SK-N-SH treated with all-trans-retinoic acid at 6 μM for 48 hours (cell line): ENCODE measurements at regions not wholly inside any gene's neighbourhood (a gene's known extent, or its start where the extent isn't known, plus 50 kb on each side); places are given as distances from the start of the nearest gene placed in this dataset.
A peak's percentile ranks its signal among the peaks of the same experiment; 100 is the strongest.

Experiments used
- ATAC-seq: fragments of 200-7000 bp; cut with Tn5 transposase; 3 replicates; pipeline ENCODE4 v1.9.1; 2020; ENCODE audit warnings: mild to moderate bottlenecking, moderate library complexity
- ARNTL ChIP-seq: fragments of 450-650 bp; formaldehyde crosslinking; IDR thresholded peaks from 2 replicates; pipeline ENCODE4 v1.5.0; 2020; ENCODE audit warnings: low read depth, mild to moderate bottlenecking, moderate library complexity, borderline replicate concordance
- BACH2 ChIP-seq: fragments of 250-450 bp; sonication (Bioruptor Pico); IDR thresholded peaks from 2 replicates; pipeline ENCODE4 v1.9.0; 2021; ENCODE audit warnings: mild to moderate bottlenecking, borderline replicate concordance
- CSDC2 ChIP-seq: fragments of 250-450 bp; sonication (Bioruptor Pico); IDR thresholded peaks from 2 replicates; pipeline ENCODE4 v1.5.0; 2020; ENCODE audit warnings: mild to moderate bottlenecking, moderate library complexity
- CSRNP3 ChIP-seq: fragments of 250-450 bp; sonication (Bioruptor Pico); IDR thresholded peaks from 2 replicates; pipeline ENCODE4 v1.5.1; 2021; ENCODE audit warnings: mild to moderate bottlenecking, moderate library complexity
- ESRRG ChIP-seq: fragments of 250-450 bp; sonication (Bioruptor Pico); IDR thresholded peaks from 2 replicates; pipeline ENCODE4 v1.6.1; 2021; ENCODE audit warnings: mild to moderate bottlenecking
- GLIS3 ChIP-seq: fragments of 250-450 bp; sonication (Bioruptor Pico); IDR thresholded peaks from 2 replicates; pipeline ENCODE4 v1.5.0; 2020; ENCODE audit warnings: mild to moderate bottlenecking, moderate library complexity
- ISL1 ChIP-seq: fragments of 250-450 bp; sonication (Bioruptor Pico); IDR thresholded peaks from 2 replicates; pipeline ENCODE4 v2.1.2; 2022; ENCODE audit warnings: mild to moderate bottlenecking, moderate library complexity
- OSR1 ChIP-seq: fragments of 250-450 bp; sonication (Bioruptor Pico); IDR thresholded peaks from 2 replicates; pipeline ENCODE4 v1.8.0; 2022; ENCODE audit warnings: moderate library complexity, mild to moderate bottlenecking, inconsistent platforms
- PPARA ChIP-seq: fragments of 250-450 bp; sonication (Bioruptor Pico); IDR thresholded peaks from 2 replicates; pipeline ENCODE4 v1.5.0; 2020; ENCODE audit warnings: mild to moderate bottlenecking, borderline replicate concordance
- TCF4 ChIP-seq: fragments of 250-450 bp; sonication (Bioruptor Pico); IDR thresholded peaks from 2 replicates; pipeline ENCODE4 v1.8.0; 2021; ENCODE audit warnings: mild to moderate bottlenecking, moderate library complexity, borderline replicate concordance
- TOX ChIP-seq: fragments of 250-450 bp; sonication (Bioruptor Pico); IDR thresholded peaks from 2 replicates; pipeline ENCODE4 v1.8.0; 2021; ENCODE audit warnings: mild to moderate bottlenecking, moderate library complexity, borderline replicate concordance
- TSHZ2 ChIP-seq: fragments of 250-450 bp; sonication (Bioruptor Pico); IDR thresholded peaks from 2 replicates; pipeline ENCODE4 v1.5.0; 2020; ENCODE audit warnings: mild to moderate bottlenecking, moderate library complexity
- ZFP3 ChIP-seq: fragments of 250-450 bp; sonication (Bioruptor Pico); IDR thresholded peaks from 2 replicates; pipeline ENCODE4 v1.5.0; 2020; ENCODE audit warnings: mild to moderate bottlenecking, moderate library complexity
- ZFP30 ChIP-seq: fragments of 450-650 bp; formaldehyde crosslinking; IDR thresholded peaks from 2 replicates; pipeline ENCODE4 v1.5.0; 2022; ENCODE audit warnings: mild to moderate bottlenecking, moderate library complexity
- ZNF565 ChIP-seq: fragments of 450-650 bp; formaldehyde crosslinking; conservative IDR thresholded peaks from 2 replicates; pipeline ENCODE4 v1.5.0; 2020; ENCODE audit warnings: low read depth, mild to moderate bottlenecking, moderate library complexity
- ZNF70 ChIP-seq: fragments of 450-650 bp; formaldehyde crosslinking; IDR thresholded peaks from 2 replicates; pipeline ENCODE4 v1.5.0; 2020; ENCODE audit warnings: mild to moderate bottlenecking, moderate library complexity
- ZNF8 ChIP-seq: fragments of 450-650 bp; formaldehyde crosslinking; IDR thresholded peaks from 2 replicates; pipeline ENCODE4 v1.5.0; 2020; ENCODE audit warnings: mild to moderate bottlenecking, moderate library complexity
- TF ChIP-seq, protein P1 (sequence below): fragments of 250-450 bp; sonication (Bioruptor Pico); IDR thresholded peaks from 2 replicates; pipeline ENCODE4 v1.5.1; 2020; ENCODE audit warnings: low read depth, mild to moderate bottlenecking, moderate library complexity

- TF ChIP-seq TSHZ2 (CRISPR knock-in tag), result no peak
- no peak for TF ChIP-seq OSR1
- TF ChIP-seq ESRRG (CRISPR knock-in tag), result no peak
- no peak for TF ChIP-seq ARNTL (CRISPR knock-in tag)
- no peak for TF ChIP-seq ISL1 (CRISPR knock-in tag)
- TF ChIP-seq TOX (CRISPR knock-in tag), result no peak
- no peak for TF ChIP-seq TCF4 (CRISPR knock-in tag)
- TF ChIP-seq ZFP30, result no peak
- no peak for TF ChIP-seq CSDC2
- no peak for TF ChIP-seq CSRNP3
- TF ChIP-seq ZNF565 (CRISPR knock-in tag), result no peak
- TF ChIP-seq, all 23 proteins: peak for 0
Measured at GRCh38 chr9:82552784-82553183, 510.2 kb downstream of the RASEF start (continued).

DNA sequence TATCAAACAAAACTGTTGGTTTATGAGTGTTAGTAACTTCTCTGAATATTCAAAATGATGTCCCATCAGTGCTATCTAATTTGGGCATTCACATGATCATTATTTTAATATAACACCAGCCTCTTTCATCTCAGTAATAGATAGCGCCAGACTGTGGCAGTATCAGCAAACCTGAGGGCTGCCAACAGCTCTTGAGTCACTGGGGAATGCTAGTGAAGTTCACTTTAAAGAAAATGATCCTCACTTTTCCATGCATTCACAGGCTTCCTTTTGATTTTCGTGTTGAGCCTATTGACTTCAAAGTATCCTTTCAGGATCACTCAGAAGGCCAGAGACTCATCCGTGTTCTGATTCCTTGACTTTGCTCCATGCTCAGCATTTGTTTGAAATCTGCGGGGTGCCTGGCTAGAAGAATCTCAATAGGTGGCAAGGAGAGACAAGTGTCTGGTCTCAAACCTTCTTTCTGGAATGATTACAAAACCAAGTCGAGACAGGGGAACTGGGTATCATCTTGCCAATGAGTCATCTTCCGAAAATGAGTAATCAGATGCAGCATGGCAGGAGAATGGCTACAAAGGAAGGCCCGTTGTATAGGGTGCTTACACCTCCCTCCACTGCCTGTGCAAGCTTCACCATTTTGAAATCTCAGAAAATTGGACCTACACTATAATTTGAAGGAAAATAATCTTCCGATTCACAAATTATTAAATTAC is 509.1 kb downstream of the RASEF start:
- ATAC-seq, result peak; percentile 94

DNA sequence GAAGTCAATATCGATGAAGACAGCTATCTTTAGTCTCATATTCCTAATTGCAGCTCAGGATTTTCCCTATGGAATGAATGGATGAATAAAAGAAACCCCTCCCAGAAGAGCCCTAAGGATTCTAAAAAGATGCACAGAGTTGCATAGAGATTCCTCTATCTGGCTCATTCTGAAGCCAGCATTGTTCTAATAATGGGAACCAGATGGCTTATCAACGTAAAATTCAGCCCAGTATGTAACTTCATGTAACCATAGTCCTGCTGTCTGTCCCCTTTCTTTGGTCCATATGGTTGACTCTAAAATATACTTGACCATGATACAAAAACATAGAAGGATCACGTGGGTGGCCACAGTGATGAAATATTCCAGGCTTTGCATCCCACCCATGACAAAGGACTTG is 508.6 kb downstream of the RASEF start:
- peak; percentile 70 for ATAC-seq
- no peak for TF ChIP-seq CSRNP3
- no peak for TF ChIP-seq TCF4 (CRISPR knock-in tag)
- no peak for TF ChIP-seq CSDC2
- TF ChIP-seq, protein P1, sequence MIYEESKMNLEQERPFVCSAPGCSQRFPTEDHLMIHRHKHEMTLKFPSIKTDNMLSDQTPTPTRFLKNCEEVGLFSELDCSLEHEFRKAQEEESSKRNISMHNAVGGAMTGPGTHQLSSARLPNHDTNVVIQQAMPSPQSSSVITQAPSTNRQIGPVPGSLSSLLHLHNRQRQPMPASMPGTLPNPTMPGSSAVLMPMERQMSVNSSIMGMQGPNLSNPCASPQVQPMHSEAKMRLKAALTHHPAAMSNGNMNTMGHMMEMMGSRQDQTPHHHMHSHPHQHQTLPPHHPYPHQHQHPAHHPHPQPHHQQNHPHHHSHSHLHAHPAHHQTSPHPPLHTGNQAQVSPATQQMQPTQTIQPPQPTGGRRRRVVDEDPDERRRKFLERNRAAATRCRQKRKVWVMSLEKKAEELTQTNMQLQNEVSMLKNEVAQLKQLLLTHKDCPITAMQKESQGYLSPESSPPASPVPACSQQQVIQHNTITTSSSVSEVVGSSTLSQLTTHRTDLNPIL (CRISPR knock-in tag), result no peak
- TF ChIP-seq ZFP3, result no peak
- TF ChIP-seq, all 23 proteins: peak for 0

More for the DNA sequence above, 509.1 kb downstream of the RASEF start:
- TF ChIP-seq GLIS3 (CRISPR knock-in tag), result no peak
- TF ChIP-seq PPARA (CRISPR knock-in tag), result no peak
- TF ChIP-seq ISL1 (CRISPR knock-in tag), result peak; percentile 9; the same call in 1 of the 2 replicates
- no peak for TF ChIP-seq CSDC2
- no peak for TF ChIP-seq TOX (CRISPR knock-in tag)
- TF ChIP-seq, all 23 proteins: peak for 1

DNA sequence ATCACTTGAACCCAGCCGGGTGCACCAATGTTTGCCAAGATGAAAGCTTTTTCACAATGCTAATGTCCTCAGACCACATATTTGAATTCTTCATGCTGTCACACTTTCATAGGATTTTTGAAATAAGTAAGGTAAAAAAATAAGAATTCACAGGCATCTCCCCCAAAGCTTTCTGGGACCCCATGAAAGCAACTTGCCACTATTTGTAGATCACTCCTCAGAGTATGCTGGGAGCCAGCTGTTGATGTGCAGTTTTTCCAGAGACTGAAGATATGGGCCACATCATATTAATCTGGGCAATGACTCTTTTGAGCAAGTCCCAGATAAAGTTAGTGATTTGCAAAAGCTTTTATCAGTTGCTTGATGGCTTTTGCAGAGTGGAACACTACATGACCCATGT is 507.9 kb downstream of the RASEF start:
- no peak for ATAC-seq
- TF ChIP-seq, protein P1 (CRISPR knock-in tag), result no peak
- TF ChIP-seq CSDC2 (no peak), ISL1 (CRISPR knock-in tag) (no peak), PPARA (CRISPR knock-in tag) (no peak), BACH2 (CRISPR knock-in tag) (no peak), ZNF8 (CRISPR knock-in tag) (no peak), ZFP30 (no peak), TCF4 (CRISPR knock-in tag) (no peak), TOX (CRISPR knock-in tag) (no peak), TSHZ2 (CRISPR knock-in tag) (no peak), CSRNP3 (no peak), ESRRG (CRISPR knock-in tag) (no peak), ZFP3 (no peak), ARNTL (CRISPR knock-in tag) (no peak), ZNF70 (CRISPR knock-in tag) (no peak)
